ENCODE measurements at regions not wholly inside any gene's neighbourhood (a gene's known extent, or its start where the extent isn't known, plus 50 kb on each side); places are given as distances from the start of the nearest gene placed in this dataset.

DNA sequence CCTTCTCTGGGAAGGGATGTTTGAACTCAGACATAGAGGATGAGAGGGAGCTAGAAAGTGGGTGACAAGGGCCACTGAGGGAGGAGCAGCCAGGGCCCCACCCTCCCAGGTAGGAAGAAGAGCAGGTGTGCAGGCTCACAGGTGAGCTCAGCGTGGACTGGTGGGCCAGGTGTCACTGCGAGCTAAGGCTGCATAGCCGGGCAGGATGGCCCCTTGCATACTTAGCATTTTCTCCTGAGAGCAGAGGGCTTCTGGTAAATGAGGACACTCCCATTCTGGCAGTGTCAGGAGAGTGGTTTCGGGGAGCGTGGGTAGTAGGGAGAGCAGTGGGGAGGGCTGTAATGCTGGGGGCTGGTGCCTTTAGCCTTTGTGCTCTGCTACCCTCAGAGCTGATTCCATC, 843.4 kb downstream of the TBC1D22A start:
- Histone ChIP-seq H3K9me3 (ENCODE audit: severe bottlenecking) (no peaks in the 10 kb centered on the region), H3K4me1 (ENCODE audit: insufficient read depth, poor library complexity, severe bottlenecking) (no peaks in the 10 kb centered on the region), H3K4me3 (ENCODE audit: severe bottlenecking) (no peak overlapping the region), H3K27me3 (ENCODE audit: insufficient read depth, poor library complexity, severe bottlenecking) (peaks cover 12% of the 10 kb centered on the region), H3K27ac (ENCODE audit: poor library complexity, severe bottlenecking) (no peak overlapping the region), H3K36me3 (ENCODE audit: low read depth) (no peaks in the 10 kb centered on the region)
- ATAC-seq (ENCODE audit: low read depth) (no peak), DNase-seq (ENCODE audit: low spot score) (no peak)
- TF ChIP-seq, protein P1, sequence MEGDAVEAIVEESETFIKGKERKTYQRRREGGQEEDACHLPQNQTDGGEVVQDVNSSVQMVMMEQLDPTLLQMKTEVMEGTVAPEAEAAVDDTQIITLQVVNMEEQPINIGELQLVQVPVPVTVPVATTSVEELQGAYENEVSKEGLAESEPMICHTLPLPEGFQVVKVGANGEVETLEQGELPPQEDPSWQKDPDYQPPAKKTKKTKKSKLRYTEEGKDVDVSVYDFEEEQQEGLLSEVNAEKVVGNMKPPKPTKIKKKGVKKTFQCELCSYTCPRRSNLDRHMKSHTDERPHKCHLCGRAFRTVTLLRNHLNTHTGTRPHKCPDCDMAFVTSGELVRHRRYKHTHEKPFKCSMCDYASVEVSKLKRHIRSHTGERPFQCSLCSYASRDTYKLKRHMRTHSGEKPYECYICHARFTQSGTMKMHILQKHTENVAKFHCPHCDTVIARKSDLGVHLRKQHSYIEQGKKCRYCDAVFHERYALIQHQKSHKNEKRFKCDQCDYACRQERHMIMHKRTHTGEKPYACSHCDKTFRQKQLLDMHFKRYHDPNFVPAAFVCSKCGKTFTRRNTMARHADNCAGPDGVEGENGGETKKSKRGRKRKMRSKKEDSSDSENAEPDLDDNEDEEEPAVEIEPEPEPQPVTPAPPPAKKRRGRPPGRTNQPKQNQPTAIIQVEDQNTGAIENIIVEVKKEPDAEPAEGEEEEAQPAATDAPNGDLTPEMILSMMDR (IDR thresholded peaks at IDR 0.05; ENCODE audit: poor library complexity, severe bottlenecking), result no peak

DNA sequence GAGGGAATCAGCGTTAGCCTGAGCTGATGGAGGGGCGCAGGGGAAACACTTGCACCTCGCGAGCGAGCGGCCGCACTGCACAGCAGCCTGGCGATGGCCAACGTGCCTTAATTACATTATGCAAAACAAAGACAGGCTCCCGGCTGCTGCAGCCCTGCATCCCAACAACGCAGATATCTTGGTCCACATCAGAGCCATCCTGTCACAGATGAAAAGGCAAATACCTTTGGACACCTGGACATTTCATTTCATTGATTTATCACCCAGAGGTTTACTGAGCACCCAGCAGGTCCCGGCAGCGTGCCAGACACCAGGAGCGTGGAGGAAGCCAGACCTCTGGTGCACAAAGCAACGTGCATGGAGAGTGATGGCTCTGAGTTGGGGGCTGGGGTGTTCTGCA, 843.0 kb downstream of the TBC1D22A start:
- H3K36me3 ChIP-seq (ENCODE audit: low read depth), result no peaks in the 10 kb centered on the region
- H3K27ac ChIP-seq (ENCODE audit: poor library complexity, severe bottlenecking), result no peak overlapping the region
- peaks cover 12% of the 10 kb centered on the region for H3K27me3 ChIP-seq (ENCODE audit: insufficient read depth, poor library complexity, severe bottlenecking)
- no peaks in the 10 kb centered on the region for H3K9me3 ChIP-seq (ENCODE audit: severe bottlenecking)
- ATAC-seq (ENCODE audit: low read depth) (no peak), DNase-seq (ENCODE audit: low spot score) (no peak)
- TF ChIP-seq, protein P1 (IDR thresholded peaks at IDR 0.05; ENCODE audit: poor library complexity, severe bottlenecking), result no peak
- H3K4me1 ChIP-seq (ENCODE audit: insufficient read depth, poor library complexity, severe bottlenecking), result no peaks in the 10 kb centered on the region
- no peak overlapping the region for H3K4me3 ChIP-seq (ENCODE audit: severe bottlenecking)

DNA sequence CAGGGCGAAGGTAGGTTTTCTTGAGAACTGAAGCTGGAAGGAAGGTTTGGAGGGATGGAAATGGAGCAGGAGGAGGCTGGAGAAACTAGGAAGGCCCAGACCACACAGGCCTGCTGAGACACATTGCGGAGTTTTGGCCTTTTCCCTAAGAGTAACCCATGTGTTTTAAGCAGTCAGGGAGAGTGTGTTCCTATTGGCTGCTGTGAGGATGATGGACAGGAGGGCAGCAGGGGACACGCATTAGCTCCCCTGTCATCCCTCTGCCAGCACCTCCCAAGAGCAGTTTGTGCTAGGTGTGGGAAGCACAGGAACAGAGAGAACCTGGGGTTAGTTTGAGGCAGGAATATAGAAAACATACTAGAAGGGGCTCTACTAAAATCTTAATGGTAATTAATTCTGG, 842.1 kb downstream of the TBC1D22A start:
- Histone ChIP-seq H3K27ac (ENCODE audit: poor library complexity, severe bottlenecking) (no peak overlapping the region), H3K4me3 (ENCODE audit: severe bottlenecking) (no peak overlapping the region), H3K36me3 (ENCODE audit: low read depth) (no peaks in the 10 kb centered on the region), H3K27me3 (ENCODE audit: insufficient read depth, poor library complexity, severe bottlenecking) (peaks cover 12% of the 10 kb centered on the region), H3K4me1 (ENCODE audit: insufficient read depth, poor library complexity, severe bottlenecking) (no peaks in the 10 kb centered on the region), H3K9me3 (ENCODE audit: severe bottlenecking) (no peaks in the 10 kb centered on the region)
- no peak for DNase-seq (ENCODE audit: low spot score)
- no peak for ATAC-seq (ENCODE audit: low read depth)
- TF ChIP-seq, protein P1 (IDR thresholded peaks at IDR 0.05; ENCODE audit: poor library complexity, severe bottlenecking), result no peak

DNA sequence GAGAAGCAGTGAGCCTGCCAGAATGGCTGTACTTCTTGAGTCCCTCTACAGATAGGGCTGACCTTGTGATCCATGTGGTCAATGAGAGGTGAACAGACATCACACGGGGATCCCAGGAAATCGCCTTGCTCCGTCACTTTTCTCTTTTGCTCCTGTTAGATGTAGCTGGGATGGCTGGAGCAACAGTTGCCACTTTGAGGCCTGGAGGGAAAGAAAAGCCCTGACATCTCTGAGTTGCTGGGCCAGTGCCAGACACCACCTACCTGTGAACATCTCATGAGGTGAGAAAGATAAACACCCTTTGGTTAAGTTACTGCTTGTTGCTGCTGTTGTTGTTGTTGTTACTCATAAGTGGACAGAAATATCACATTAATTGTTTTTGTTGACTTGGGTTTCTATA, 840.3 kb downstream of the TBC1D22A start:
- TF ChIP-seq, protein P1 (IDR thresholded peaks at IDR 0.05; ENCODE audit: poor library complexity, severe bottlenecking), result no peak
- no peak overlapping the region for H3K4me3 ChIP-seq (ENCODE audit: severe bottlenecking)
- H3K27ac ChIP-seq (ENCODE audit: poor library complexity, severe bottlenecking), result no peak overlapping the region
- H3K9me3 ChIP-seq (ENCODE audit: severe bottlenecking), result no peaks in the 10 kb centered on the region
- H3K36me3 ChIP-seq (ENCODE audit: low read depth), result no peaks in the 10 kb centered on the region
- H3K27me3 ChIP-seq (ENCODE audit: insufficient read depth, poor library complexity, severe bottlenecking), result peaks cover 12% of the 10 kb centered on the region
- ATAC-seq (ENCODE audit: low read depth) (no peak), DNase-seq (ENCODE audit: low spot score) (no peak)
- no peaks in the 10 kb centered on the region for H3K4me1 ChIP-seq (ENCODE audit: insufficient read depth, poor library complexity, severe bottlenecking)

DNA sequence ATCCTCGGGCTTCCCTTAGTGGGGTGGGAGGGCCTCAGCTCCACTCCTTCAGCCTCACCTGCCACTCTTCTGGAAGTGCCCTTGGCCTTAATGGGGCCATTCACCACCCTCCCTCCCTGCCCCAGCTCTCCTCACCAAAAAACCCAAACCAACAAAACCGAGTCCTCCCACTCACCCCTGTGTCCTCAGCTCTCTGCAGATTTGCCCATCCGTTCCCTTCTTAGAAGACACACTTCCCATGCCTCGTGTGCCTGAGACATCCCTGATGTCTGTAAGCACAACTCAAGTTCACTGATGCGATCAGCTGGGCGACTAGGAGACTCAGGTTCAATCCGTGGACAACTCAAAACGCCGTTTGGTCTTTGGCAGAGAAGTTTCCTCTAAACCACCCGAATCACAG, 839.2 kb downstream of the TBC1D22A start:
- Histone ChIP-seq H3K4me1 (ENCODE audit: insufficient read depth, poor library complexity, severe bottlenecking) (no peaks in the 10 kb centered on the region), H3K27me3 (ENCODE audit: insufficient read depth, poor library complexity, severe bottlenecking) (peaks cover 12% of the 10 kb centered on the region), H3K9me3 (ENCODE audit: severe bottlenecking) (no peaks in the 10 kb centered on the region), H3K36me3 (ENCODE audit: low read depth) (no peaks in the 10 kb centered on the region), H3K4me3 (ENCODE audit: severe bottlenecking) (no peak overlapping the region), H3K27ac (ENCODE audit: poor library complexity, severe bottlenecking) (no peak overlapping the region)
- DNase-seq (ENCODE audit: low spot score), result no peak
- no peak for ATAC-seq (ENCODE audit: low read depth)
- TF ChIP-seq, protein P1 (IDR thresholded peaks at IDR 0.05; ENCODE audit: poor library complexity, severe bottlenecking), result no peak
